Posterior cingulate gyrus (tissue), 11 donors: ENCODE measurements at regions not wholly inside any gene's neighbourhood (a gene's known extent, or its start where the extent isn't known, plus 50 kb on each side); places are given as distances from the start of the nearest gene placed in this dataset.
A peak's percentile ranks its signal among the peaks of the same experiment; 100 is the strongest.
"Not testable (repeated sequence)": the region's sequence is repeated elsewhere in the genome, so short reads cannot be mapped to it uniquely, and the experiment has no call there.

Experiments used
- DNase-seq, 10 donors: peaks; one replicate each; pipeline versions ENCODE4 v3.0.0 to v3.0.0-alpha.2; 2020 to 2021; ENCODE audit warnings: mixed read lengths in 3 of 10
- intact Hi-C: fragments of 100-400 bp; cut with DNase I; formaldehyde crosslinking; loops from one replicate; pipeline ENCODE4 v1.15.1; 2023

- no peak for DNase-seq
- intact Hi-C loops, result no loop called here
These were observed 126.2 kb downstream of the TLR5 start for GRCh38 chr1:223016890-223017289.

GRCh38 chr1:223017291-223017690 is 125.8 kb downstream of the TLR5 start:
- intact Hi-C loops, result no loop called here
- DNase-seq, result no peak

GRCh38 chr1:223018534-223018933 is 124.5 kb downstream of the TLR5 start:
- intact Hi-C loops, result no loop called here
- DNase-seq, result no peak

- intact Hi-C loops, result no loop called here
- no peak for DNase-seq
These were observed 123.8 kb downstream of the TLR5 start for GRCh38 chr1:223019256-223019655.

DNA sequence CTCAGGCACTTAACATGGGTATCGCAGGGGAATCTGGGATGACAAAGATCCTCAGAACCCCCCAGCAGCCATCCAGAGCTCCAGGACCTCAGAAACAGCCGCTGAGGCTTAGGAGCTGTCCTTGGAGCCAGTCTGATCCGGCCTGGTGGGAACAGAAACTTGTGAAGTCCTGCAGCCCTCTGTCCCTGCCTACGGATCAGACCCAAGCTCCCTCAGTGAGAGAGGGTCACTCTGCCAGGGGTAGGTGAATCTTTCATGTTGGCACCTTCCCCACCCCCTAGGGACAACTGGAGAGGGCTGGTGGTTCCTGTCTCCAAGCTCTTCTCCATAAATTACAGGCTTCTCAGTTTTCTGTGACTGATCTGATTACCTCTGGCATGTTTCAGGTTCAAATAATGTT is 122.3 kb downstream of the TLR5 start:
- intact Hi-C loops, result no loop called here
- no peak for DNase-seq

DNA sequence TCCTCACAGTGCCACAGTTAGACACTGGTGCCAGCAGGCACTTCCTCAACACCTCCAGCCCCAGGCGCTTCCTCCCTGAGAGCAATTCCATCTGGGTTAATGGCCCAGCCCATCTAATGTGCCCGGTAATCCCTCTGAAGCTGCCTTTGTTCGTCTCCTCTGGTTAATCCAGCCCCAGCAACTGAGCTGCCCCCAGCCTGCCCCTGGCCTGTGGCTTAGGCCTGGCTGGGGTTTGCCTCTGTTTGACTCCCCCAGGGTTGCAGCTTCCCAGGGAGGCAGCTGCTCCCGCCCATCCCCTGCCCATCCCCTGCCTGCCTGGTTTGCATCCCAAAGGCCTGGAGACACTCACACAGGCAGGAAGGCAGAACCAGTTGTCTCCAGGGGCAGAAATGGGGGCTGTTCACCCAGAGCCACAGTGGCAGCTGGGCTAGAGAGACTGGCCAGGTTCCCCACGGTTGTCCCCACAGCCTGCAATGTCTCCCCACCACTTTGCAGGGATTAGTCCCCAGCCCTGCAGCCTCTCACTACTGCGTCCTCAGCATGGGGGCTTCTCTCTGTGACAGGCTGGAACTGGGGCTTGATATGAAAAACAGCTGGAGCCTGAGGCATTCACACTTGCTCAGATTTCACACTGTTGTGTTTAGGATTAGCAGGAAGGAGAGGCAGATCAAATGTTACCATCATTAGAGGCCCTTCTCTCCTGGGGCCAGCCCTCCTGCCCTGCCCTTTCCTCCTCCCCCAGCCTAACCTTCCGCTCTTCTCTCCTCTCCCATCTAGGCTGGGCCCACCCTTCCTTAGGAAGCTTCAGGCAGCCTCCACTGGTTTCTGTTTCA is 120.2 kb downstream of the TLR5 start:
- intact Hi-C loops, result no loop called here
- no peak for DNase-seq

DNA sequence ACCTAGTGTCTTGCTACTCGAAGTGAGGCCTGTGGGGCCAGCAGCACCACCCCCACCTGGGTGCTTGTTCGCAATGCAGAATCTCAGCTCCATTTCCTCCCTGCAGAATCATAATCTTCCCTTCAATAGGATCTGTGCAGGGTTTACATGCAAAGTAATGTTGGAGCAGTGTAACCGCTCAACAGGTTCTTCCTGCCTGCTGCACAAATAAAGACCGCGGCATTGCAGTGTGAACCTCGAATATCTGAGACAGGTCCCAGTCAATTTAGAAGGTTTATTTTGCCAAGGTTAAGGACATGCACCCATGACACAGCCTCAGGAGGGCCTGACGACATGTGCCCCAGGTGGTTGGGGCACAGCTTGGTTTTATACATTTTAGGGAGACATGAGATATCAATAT is 119.2 kb downstream of the TLR5 start:
- intact Hi-C loops, result no loop called here
- DNase-seq, result peak in 1 of 10 donors; percentile 35

GRCh38 chr1:223024486-223024885 is 118.6 kb downstream of the TLR5 start:
- intact Hi-C loops, DNase-seq: not testable (repeated sequence)

GRCh38 chr1:223025190-223025734 is 117.8 kb downstream of the TLR5 start:
- DNase-seq, intact Hi-C loops: not testable (repeated sequence)

DNA sequence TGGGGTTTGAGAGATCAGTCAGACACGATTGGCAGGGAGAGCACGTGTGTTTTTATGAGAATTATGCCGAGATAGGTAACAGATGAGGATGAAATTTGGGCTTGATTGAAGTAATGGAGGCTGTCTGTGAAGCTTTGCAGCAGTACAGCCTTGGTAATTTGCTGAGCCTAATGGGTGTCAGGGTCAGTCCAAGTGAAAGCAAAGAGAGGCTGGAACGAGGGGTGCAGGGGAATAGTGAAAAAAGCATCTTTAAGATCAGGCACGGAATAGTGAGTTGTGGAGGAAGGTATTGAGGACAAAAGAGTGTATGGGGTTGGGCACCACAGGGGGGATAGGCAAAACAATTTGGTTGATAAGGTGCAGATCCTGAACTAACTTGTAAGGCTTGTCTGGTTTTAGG is 116.4 kb downstream of the TLR5 start:
- DNase-seq, intact Hi-C loops: not testable (repeated sequence)

GRCh38 chr1:223029985-223030769 is 112.9 kb downstream of the TLR5 start:
- no peak for DNase-seq
- intact Hi-C loops, result no loop called here

DNA sequence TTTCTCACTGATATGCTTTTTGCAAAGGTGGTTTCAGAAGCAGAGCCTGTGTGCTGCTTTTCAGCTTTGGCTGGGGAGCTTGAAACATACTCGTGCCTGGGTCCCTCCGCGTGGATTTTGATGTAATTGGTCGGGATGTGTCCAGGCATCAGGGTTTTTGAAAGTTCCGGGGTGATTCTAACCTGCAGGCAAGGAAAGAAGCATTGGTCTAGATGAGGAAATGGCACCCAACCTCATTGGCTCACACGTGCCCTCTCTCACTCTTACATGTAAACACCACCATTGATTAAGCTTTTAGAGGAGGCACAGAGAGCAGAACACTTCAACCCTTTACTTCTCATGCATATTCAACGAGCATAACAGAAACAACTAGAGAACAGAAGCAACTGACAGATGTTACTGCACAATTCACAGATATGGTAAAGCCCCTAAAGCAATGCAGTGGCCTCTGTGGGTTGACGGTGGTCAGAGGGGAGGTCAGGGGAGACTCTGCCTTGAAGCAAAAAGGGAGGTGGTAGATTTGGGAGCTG is 112.1 kb downstream of the TLR5 start:
- intact Hi-C loops, result no loop called here
- no peak for DNase-seq

- intact Hi-C loops, result no loop called here
- no peak for DNase-seq
These were observed 111.1 kb downstream of the TLR5 start for GRCh38 chr1:223031733-223032601.

DNA sequence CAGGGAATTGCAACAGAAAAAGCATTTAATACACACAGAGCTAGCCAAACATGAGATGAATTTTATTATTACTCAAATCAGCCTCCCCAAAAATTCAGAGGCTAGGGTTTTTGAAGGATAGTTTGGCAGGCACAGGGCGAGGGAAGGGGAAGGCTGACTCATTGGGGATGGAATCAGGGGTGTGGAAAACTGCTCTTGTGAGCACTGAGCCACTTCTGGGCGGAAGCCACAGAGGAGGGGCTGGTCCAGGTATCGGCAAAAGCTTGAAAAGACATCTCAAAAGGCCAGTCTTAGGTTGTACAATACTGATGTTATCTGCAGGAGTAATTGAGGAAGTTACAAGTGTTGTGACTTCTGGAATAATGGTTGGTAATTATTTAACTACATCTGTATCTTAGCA is 109.4 kb downstream of the TLR5 start:
- intact Hi-C loops, result no loop called here
- DNase-seq, result peak in 1 of 10 donors; percentile 5

DNA sequence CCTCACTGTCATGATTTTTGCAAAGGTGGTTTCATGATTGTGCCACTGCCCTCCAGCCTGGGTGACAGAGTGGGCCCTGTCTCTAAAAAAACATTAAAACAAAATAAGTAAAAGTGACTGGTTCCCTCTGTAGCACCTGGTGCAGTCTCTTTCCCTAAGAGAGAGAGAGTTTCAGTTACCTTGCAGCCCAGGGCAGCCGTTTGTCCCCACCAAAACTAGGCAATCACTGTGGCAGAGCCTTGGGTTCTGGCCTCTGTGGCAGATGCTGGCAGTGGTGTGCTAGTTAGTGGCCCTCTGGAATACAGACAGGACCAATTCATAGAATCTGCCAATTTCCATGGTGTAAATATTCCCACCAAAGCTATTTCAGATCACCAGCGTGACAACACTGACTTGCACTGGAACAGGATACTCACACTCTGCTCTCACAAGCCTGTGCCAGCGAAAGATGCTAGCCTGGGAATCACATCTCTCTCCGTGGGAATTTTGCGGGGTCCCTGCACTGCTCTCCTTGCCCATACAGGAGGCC is 108.7 kb downstream of the TLR5 start:
- intact Hi-C loops, result no loop called here
- no peak for DNase-seq

DNA sequence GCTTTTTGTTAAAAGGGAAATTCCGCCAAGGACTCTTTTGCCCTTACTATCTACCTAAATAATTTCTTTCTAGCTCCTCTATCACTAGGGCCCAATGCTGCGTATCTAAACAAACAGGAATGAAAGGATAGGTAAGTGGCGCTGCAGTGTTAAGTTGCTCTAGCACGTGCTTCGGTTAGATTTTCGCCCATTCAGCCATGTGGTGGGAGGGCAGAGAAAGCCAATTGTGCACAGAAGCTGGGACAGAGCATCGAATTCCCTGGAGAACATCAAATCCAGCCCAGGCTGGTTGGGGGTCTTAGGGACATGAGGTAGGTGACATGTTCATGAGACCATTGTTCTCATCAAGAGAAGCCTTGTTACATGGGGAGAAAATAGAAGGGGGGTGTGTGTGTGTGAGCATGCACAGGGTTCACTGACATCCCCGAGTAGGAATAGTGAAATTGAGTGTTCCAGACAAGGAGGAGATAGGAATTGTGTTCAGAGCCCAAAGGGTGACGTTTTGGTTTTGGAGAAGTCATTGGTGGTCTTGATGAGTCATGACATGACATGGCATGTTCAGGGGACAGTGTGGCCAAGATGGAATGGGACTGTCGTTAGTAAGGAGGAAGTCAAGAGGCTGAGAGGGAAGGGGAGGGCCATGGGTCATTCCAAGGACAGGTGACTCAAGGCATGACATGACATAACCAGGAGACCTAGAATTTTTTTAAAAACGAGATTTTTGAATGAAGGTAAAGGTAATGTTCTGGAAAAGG is 107.1 kb downstream of the TLR5 start:
- intact Hi-C loops, result no loop called here
- DNase-seq, result no peak

- intact Hi-C loops, result no loop called here
- DNase-seq, result no peak
These were observed 106.6 kb downstream of the TLR5 start for GRCh38 chr1:223036479-223036845.

- intact Hi-C loops, result no loop called here
- DNase-seq, result no peak
These were observed 105.2 kb downstream of the TLR5 start for GRCh38 chr1:223037845-223038244.

DNA sequence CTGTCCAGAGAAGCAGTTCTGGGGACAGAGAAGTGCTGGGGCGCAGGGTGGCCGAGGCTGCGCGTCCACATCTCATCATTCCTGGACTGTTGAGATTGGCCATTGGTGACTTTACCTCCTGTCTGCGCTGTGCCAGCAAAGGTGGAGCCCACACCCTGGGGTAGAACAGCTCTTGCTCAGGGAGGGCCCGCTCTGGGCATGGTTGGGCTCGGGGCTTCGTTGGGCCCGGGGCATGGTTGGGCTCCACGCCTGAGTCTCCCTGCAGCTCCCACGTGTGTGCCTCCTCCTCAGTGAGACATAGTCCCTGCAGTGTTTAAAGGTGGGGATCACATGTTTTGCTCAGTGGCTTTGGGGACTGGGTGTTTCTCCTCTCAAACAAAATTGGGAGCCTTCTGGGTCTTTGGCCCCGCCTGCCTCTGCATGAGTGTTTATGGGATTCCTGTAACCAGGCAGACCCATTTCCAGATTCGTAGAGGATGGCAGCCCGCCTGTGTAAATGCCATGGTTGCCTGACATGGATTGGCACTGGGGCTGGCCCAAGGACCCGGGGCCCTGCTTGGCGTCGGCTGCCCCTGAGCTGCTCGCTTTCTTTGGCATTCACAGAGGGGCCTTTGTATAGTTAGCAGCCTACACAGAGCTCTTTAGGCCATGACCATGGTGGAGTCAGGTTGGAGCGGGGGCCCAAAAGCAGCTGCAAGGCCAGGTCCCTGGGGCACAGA is 104.6 kb downstream of the TLR5 start:
- intact Hi-C loops, result no loop called here
- DNase-seq, result peak in 1 of 10 donors; percentile 66
